HepG2 (cell line): ENCODE measurements at regions not wholly inside any gene's neighbourhood (a gene's known extent, or its start where the extent isn't known, plus 50 kb on each side); places are given as distances from the start of the nearest gene placed in this dataset.

ENCODE experiments used
- ATF4 ChIP-seq, 2 experiments: fragments of 450-650 bp in 1 of 2; sonication (generic) in 1 of 2; formaldehyde crosslinking; IDR thresholded peaks; 2 replicates each; pipeline versions ENCODE4 v1.5.0 to v1.8.0; 2020 to 2022; ENCODE audit warnings: mild to moderate bottlenecking in 1 of 2, missing genetic modification reagents in 1 of 2
- GATAD2A ChIP-seq: IDR thresholded peaks from 2 replicates; pipeline ENCODE4 v1.6.1; 2016
- SKIL ChIP-seq: sonication (generic); formaldehyde crosslinking; IDR thresholded peaks from 2 replicates; pipeline ENCODE4 v1.8.0; 2022; ENCODE audit warnings: missing genetic modification reagents, mild to moderate bottlenecking, moderate library complexity, borderline replicate concordance
- TF ChIP-seq, protein P1 (sequence below): sonication (generic); formaldehyde crosslinking; IDR thresholded peaks from 2 replicates; pipeline ENCODE4 v1.5.0; 2020; ENCODE audit warnings: mild to moderate bottlenecking, missing genetic modification reagents, moderate library complexity

DNA sequence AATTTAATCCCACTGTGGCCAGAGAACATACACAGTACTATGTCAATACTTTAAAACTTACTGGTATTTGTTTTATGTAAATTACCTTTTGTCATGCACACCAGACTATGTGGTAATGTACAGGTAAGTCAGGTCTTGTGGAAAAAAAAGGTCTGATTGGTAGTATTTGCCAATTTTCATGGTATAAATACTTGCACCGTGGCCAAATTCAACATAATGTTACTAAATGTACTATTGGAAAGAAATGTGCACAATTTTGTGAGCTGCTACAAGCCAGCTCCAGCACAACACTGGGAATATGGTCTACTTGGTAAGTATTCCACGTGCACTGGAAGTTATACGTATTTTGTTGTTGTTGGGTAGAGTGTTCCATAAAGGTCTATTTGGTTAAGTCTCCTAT, 392.5 kb downstream of the RPS24 start:
- TF ChIP-seq, protein P1, sequence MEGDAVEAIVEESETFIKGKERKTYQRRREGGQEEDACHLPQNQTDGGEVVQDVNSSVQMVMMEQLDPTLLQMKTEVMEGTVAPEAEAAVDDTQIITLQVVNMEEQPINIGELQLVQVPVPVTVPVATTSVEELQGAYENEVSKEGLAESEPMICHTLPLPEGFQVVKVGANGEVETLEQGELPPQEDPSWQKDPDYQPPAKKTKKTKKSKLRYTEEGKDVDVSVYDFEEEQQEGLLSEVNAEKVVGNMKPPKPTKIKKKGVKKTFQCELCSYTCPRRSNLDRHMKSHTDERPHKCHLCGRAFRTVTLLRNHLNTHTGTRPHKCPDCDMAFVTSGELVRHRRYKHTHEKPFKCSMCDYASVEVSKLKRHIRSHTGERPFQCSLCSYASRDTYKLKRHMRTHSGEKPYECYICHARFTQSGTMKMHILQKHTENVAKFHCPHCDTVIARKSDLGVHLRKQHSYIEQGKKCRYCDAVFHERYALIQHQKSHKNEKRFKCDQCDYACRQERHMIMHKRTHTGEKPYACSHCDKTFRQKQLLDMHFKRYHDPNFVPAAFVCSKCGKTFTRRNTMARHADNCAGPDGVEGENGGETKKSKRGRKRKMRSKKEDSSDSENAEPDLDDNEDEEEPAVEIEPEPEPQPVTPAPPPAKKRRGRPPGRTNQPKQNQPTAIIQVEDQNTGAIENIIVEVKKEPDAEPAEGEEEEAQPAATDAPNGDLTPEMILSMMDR = no peak
- no peak for TF ChIP-seq GATAD2A (CRISPR knock-in tag)
- TF ChIP-seq SKIL = no peak
- TF ChIP-seq ATF4 (CRISPR knock-in tag; IDR thresholded peaks at IDR 0.05) = no peak
